Right lobe of liver (tissue), 6 donors: ENCODE measurements at regions not wholly inside any gene's neighbourhood (a gene's known extent, or its start where the extent isn't known, plus 50 kb on each side); places are given as distances from the start of the nearest gene placed in this dataset.

Source experiments
- ATAC-seq, 4 donors: fragments of 200-7000 bp; cut with Tn5 transposase; one replicate each; pipeline ENCODE4 v1.9.1; 2020; ENCODE audit warnings: mild to moderate bottlenecking in 4 of 4, moderate library complexity in 4 of 4
- DNase-seq, 3 donors: peaks; one replicate each; pipeline ENCODE4 v3.0.0-alpha.2; 2020
- H3K27ac ChIP-seq, 3 donors: fragments of 200-600 bp; one replicate each; pipeline ENCODE4 v1.8.0; 2022
- H3K27me3 ChIP-seq, 2 donors: fragments of 200-600 bp; one replicate each; pipeline ENCODE4 v1.8.0; 2022
- H3K36me3 ChIP-seq, 4 donors: fragments of 200-600 bp; sonication (generic) in 1 of 4; one replicate each; pipeline versions ENCODE4 v1.5.1 to v1.8.0; 2017 to 2022; ENCODE audit warnings: control low read depth in 1 of 4
- H3K4me1 ChIP-seq, 4 donors: fragments of 200-600 bp; sonication (generic) in 1 of 4; one replicate each; pipeline versions ENCODE4 v1.5.1 to v1.8.0; 2017 to 2022; ENCODE audit warnings: control low read depth in 1 of 4
- H3K4me3 ChIP-seq, 3 donors: fragments of 200-600 bp; one replicate each; pipeline ENCODE4 v1.8.0; 2022
- H3K9me3 ChIP-seq, 4 donors: fragments of 200-600 bp; sonication (generic) in 1 of 4; one replicate each; pipeline versions ENCODE4 v1.5.1 to v1.8.0; 2017 to 2022; ENCODE audit warnings: control low read depth in 1 of 4
- POLR2A ChIP-seq: fragments of 450-650 bp; IDR thresholded peaks from one replicate; pipeline ENCODE4 v1.6.1; 2017; ENCODE audit warnings: antibody characterized with exemption, mild to moderate bottlenecking
- WGBS: methylation state at CpG from one replicate; pipeline ENCODE4 v1.1.6; 2018; ENCODE audit warnings: low coverage, low lambda C conversion rate; ENCODE audit not compliant: insufficient coverage; ENCODE audit errors: missing lambda C conversion rate; 5-methylcytosine and 5-hydroxymethylcytosine counted together
- intact Hi-C, 2 donors: fragments of 100-400 bp; cut with DNase I; formaldehyde crosslinking; loops; one replicate each; pipeline versions ENCODE4 v1.11.2 to v1.14.1; 2022
- TF ChIP-seq, protein P1 (sequence below), 4 donors: fragments of 200-600 bp in 3 of 4; fragments of 450-650 bp in 1 of 4; IDR thresholded peaks; one replicate each; pipeline versions ENCODE4 v1.5.1 to v1.8.0; 2016 to 2022; ENCODE audit warnings: antibody characterized with exemption in 4 of 4, mild to moderate bottlenecking in 2 of 4
- donor health status: DM: no; HTN: yes; CAD: no.
- donor health status: DM: no; HTN: no; CAD: no.
- donor health status: DM: no; HTN: no; CAD: no.
- donor health status: DM: no; HTN: yes; CAD: no.
- donor health status: DM: no; HTN: yes; CAD: no.

DNA sequence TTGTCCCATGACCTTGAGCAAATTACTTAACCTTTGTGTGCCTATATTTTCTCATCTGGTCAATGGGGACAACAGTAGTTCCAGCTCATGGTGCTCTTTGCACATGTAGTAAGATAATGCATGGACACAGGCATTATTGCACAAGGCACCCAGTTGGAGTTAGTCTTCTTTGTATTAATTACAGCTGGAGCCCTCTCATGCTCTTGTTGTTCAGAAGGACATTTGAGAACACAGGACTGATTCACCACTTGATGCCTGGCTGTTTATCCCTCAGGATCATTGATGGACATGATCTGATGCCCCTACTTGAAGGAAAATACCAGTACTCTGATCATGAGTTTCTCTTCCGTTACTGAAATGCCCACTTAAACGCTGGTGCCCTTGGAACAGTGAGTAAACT is 1068.6 kb downstream of the NLGN4Y start:
- no peaks in the 10 kb centered on the region for H3K4me1 ChIP-seq
- H3K27me3 ChIP-seq, result no peaks in the 10 kb centered on the region
- TF ChIP-seq POLR2A, result no peak
- TF ChIP-seq, protein P1, sequence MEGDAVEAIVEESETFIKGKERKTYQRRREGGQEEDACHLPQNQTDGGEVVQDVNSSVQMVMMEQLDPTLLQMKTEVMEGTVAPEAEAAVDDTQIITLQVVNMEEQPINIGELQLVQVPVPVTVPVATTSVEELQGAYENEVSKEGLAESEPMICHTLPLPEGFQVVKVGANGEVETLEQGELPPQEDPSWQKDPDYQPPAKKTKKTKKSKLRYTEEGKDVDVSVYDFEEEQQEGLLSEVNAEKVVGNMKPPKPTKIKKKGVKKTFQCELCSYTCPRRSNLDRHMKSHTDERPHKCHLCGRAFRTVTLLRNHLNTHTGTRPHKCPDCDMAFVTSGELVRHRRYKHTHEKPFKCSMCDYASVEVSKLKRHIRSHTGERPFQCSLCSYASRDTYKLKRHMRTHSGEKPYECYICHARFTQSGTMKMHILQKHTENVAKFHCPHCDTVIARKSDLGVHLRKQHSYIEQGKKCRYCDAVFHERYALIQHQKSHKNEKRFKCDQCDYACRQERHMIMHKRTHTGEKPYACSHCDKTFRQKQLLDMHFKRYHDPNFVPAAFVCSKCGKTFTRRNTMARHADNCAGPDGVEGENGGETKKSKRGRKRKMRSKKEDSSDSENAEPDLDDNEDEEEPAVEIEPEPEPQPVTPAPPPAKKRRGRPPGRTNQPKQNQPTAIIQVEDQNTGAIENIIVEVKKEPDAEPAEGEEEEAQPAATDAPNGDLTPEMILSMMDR (IDR thresholded peaks at IDR 0.05), result no peak
- no peak overlapping the region for H3K27ac ChIP-seq
- no peaks in the 10 kb centered on the region for H3K9me3 ChIP-seq
- no CpG with 5 or more reads among the region's 2 CpGs for WGBS
- no peak overlapping the region for H3K4me3 ChIP-seq
- DNase-seq, result no peak
- intact Hi-C loops, result no loop called here
- no peaks in the 10 kb centered on the region for H3K36me3 ChIP-seq
- no peak for ATAC-seq

DNA sequence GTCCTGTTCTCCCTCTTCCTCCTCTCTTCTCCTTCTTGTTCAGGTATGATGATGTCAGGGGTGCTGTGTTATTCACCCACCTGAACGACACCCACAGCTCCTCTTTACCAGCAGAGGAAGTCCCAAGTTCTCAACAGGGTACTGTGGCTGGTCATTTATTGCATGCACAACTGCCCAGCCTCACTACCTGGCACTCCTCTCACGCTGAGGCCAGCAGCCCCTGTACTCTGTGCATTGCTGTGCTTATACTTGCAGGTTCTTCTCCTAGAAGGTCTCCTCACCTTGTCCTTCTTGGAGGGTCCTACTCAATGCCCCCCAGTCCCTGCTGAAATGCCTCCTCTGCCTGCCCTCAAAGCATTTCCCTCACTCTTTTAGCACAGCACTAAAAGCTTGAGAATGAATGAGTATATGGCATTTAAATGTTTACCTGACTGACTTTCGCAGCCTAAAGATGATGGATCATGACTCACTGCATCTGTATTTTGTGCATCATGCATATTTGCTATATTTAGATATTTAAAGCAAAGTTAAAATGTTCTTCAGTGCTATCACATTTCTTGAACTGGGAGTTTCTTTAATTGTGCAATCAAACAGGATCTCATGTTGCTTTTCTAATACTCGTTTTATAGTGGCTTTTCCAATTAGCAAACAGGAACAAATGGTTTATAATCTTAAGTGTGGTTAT is 1069.3 kb downstream of the NLGN4Y start:
- ATAC-seq (no peak), DNase-seq (no peak)
- Histone ChIP-seq H3K4me1 (no peaks in the 10 kb centered on the region), H3K4me3 (no peak overlapping the region), H3K27ac (no peak overlapping the region), H3K9me3 (no peaks in the 10 kb centered on the region), H3K36me3 (no peaks in the 10 kb centered on the region), H3K27me3 (no peaks in the 10 kb centered on the region)
- no CpG with 5 or more reads among the region's 4 CpGs for WGBS
- intact Hi-C loops, result no loop called here
- TF ChIP-seq, protein P1 (IDR thresholded peaks at IDR 0.05), result no peak
- no peak for TF ChIP-seq POLR2A

DNA sequence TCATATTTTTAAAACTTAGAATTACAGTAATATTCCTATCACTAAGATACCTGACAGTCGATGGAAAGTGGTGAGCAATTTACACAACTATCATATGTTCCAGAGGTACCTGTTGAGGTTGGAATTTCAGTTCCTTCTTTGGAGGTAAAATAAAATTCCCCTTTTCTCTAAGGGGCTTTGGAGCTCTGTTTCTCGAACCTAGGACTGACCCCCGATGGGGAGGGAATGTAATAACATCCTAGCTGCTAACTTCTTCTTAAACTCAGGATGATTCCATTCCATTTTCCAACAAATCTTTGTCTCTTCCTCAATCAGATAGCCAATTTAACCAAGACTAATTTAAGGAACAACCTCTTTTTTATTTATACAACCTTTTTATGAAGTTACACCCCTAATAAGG is 1069.8 kb downstream of the NLGN4Y start:
- intact Hi-C loops, result no loop called here
- Histone ChIP-seq H3K4me3 (no peak overlapping the region), H3K27me3 (no peaks in the 10 kb centered on the region), H3K27ac (no peak overlapping the region), H3K9me3 (no peaks in the 10 kb centered on the region), H3K36me3 (no peaks in the 10 kb centered on the region), H3K4me1 (no peaks in the 10 kb centered on the region)
- no peak for TF ChIP-seq POLR2A
- TF ChIP-seq, protein P1 (IDR thresholded peaks at IDR 0.05), result no peak
- DNase-seq (no peak), ATAC-seq (no peak)
- no CpG with 5 or more reads among the region's 3 CpGs for WGBS

DNA sequence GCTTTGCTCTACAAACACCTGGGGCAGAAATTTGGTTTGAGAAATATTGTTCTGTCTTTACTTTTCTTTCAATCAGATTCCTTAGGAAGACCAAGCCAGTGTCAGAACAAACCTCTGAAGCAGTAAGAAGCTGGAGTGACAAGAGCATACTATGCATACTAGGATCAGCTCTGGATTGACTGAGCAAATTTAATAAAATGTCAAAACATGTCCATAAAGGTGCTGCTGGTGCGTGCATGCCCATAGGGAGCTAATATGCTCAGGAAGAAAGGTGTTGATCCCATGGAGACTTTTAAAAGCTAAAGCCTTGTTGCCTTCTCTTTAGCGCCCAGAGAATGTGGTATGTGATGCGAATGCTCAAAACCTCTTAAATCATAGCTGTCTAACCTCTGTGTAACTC is 1076.2 kb downstream of the NLGN4Y start:
- intact Hi-C loops, result no loop called here
- H3K27ac ChIP-seq, result no peak overlapping the region
- no peaks in the 10 kb centered on the region for H3K36me3 ChIP-seq
- no peak overlapping the region for H3K4me3 ChIP-seq
- H3K4me1 ChIP-seq, result no peaks in the 10 kb centered on the region
- H3K9me3 ChIP-seq, result no peaks in the 10 kb centered on the region
- DNase-seq, result no peak
- no CpG with 5 or more reads among the region's 3 CpGs for WGBS
- TF ChIP-seq, protein P1 (IDR thresholded peaks at IDR 0.05), result no peak
- TF ChIP-seq POLR2A, result no peak
- no peak for ATAC-seq
- no peaks in the 10 kb centered on the region for H3K27me3 ChIP-seq

DNA sequence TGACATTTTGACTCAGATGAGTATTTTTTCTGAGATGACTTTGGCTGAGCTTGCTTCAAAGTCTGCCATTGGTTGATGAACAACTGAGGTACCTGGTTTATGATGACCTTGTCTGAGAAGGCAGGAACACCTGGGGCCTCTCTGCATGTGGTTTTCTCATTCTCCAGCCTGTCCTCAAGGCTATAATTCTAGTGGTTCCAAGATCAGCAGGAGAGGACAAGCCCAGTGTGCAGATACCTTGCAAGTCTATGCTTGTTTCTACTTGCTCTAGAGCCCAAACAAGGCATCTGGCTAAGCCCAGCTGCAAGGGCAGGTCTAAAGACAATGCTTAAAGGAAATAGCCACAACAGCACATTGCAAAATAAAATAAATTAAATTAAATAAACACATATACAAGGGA is 1100.0 kb downstream of the NLGN4Y start:
- ATAC-seq (no peak), DNase-seq (no peak)
- Histone ChIP-seq H3K36me3 (no peaks in the 10 kb centered on the region), H3K9me3 (no peaks in the 10 kb centered on the region), H3K27ac (no peak overlapping the region), H3K4me1 (no peaks in the 10 kb centered on the region), H3K4me3 (no peak overlapping the region), H3K27me3 (no peaks in the 10 kb centered on the region)
- TF ChIP-seq POLR2A, result no peak
- TF ChIP-seq, protein P1 (IDR thresholded peaks at IDR 0.05), result no peak
- intact Hi-C loops, result no loop called here
